Activated CD4-positive, alpha-beta T cell treated with anti-CD3 and anti-CD28 coated beads, Interleukin-2, amount 50 U/mL, for 4 hours (primary cell): ENCODE measurements at regions not wholly inside any gene's neighbourhood (a gene's known extent, or its start where the extent isn't known, plus 50 kb on each side); places are given as distances from the start of the nearest gene placed in this dataset.
"Not testable (repeated sequence)": the region's sequence is repeated elsewhere in the genome, so short reads cannot be mapped to it uniquely, and the experiment has no call there.

Experiments used
- DNase-seq, 2 experiments: peaks; one replicate each; pipeline ENCODE4 v3.0.0-alpha.2; 2020

DNA sequence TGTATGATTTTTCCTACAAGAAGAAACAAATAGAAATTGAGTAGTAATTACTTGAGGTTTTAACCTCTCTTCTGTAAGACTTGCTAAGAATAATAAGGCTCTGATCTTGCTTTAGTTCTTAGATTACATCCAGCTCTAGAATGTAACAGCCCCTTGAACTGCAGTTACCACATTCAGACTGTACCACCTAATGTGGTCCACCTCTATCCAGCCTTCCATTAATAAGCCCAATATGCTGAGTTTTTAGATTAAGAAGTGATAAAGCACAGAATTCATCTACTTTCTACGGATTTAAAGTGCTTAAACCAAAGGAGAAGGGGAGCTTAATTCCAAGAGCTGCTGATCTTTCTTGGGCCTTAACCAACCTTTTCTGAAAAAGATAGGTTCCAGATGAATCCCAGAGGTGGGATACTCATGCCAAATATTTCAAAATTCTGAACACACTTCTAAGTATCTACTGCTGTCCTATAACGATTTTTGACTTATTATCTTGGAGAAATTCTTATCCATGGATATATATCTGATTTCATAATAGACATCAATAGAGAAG, 131.5 kb downstream of the ZNF608 start:
- no peak for DNase-seq

- no peak for DNase-seq
Observed at GRCh38 chr5:124614105-124614504, 132.3 kb downstream of the ZNF608 start.

DNA sequence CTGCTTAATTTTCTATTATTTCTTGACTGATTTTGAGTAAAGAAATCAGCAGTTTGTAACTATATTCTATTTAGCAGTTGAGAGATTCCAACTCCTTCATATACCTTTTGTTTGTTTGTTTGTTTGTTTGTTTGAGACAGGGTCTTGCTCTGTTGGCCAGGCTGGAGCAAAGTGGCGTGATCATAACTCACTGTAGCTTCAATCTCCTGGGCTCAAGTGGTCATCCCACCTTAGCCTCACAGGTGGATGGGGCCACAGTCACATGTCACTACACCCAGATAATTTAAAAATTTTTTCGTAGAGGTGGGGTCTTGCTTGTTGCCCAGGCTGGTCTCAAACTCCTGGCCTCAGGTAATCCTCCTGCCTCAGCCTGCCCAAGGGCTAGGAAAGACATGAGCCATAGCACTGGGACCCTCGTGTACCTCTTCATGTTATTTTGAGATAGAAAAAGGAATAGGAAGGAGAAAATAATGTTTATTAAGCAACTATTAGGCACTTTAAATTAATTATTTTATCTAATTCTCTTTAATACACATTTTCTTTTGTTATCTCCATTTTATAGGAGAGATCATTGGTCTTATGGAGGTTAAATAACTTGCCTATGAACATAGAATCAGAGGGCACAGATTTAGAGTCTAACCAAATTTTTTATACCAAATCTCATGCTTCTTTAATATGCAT, 133.0 kb downstream of the ZNF608 start:
- no peak for DNase-seq

DNA sequence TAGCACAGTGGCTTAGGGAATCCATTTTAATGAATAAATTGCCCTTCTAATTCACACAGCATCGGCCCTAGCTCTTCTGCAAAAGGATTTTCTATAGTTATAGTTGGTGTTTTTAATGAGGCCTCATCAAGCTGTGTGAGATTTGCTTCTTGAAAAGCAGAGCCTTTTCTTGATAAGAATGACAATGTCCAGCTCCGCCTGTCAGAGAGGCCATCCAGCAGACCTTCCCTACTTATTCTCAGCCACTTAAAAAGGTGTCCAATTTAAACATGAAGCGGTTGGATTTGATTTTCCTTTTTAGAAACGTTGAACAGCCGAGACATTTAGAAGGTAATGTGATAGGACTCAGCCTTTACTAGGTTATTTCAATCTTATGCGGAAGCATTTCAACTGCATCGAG, 134.4 kb downstream of the ZNF608 start:
- no peak for DNase-seq

DNA sequence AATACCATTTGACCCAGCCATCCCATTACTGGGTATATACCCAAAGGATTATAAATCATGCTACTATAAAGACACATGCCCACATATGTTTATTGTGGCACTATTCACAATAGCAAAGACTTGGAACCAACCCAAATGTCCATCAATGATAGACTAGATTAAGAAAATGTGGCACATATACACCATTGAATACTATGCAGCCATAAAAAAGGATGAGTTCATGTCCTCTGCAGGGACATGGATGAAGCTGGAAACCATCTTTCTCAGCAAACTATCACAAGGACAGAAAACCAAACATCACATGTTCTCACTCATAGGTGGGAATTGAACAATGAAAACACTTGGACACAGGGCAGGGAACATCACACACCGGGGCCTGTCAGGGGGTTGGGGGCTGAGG, 135.2 kb downstream of the ZNF608 start:
- DNase-seq: not testable (repeated sequence)

DNA sequence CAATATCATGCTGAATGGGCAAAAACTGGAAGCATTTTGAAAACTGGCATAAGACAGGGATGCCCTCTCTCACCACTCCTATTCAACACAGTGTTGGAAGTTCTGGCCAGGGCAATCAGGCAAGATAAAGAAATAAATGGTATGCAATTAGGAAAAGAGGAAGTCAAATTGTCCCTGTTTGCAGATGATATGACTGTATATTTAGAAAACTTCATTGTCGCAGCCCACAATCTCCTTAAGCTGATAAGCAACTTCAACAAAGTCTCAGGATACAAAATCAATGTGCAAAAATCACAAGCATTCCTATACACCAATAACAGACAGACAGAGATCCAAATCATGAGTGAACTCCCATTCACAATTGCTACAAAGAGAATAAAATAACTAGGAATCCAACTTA, 136.8 kb downstream of the ZNF608 start:
- DNase-seq: not testable (repeated sequence)

DNA sequence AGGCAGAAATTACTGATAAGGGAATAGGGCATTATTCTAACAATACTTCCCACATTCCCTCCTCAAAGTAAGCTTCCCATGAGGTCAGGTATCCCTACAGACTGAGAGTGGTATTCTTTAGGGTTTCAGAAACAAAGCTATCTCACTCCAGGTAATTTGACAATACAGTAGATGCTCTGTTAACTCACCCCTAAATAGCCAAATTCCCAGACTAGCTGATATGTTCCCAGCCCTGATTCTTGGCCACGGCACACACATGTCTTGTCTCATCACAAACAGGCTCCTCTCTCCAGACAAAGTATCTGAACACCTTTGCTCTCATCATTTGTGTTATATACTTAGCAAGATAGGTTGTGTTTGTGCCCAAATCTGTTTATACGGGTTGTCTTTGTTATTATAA, 139.9 kb downstream of the ZNF608 start:
- no peak for DNase-seq

GRCh38 chr5:124606093-124606492, 140.3 kb downstream of the ZNF608 start:
- no peak for DNase-seq

DNA sequence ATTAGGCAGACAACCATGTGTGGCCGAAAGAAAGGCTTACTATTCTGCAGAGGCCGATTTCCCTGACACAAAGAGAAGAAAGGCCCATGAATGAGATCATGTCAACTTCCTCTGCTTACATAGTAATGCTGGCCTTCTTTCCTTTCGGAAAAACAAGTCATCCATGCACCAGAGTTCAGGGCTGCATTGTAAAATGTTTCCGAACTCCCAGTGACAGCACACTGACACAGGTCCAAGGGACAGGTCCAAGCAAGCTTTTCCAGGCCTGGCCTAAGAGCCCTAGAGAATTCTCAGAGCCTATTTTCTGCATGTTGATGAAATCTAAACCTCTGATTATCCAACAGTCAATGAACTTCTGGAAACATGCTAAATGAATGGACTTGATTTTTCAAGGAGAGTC, 140.9 kb downstream of the ZNF608 start:
- DNase-seq: no peak

DNA sequence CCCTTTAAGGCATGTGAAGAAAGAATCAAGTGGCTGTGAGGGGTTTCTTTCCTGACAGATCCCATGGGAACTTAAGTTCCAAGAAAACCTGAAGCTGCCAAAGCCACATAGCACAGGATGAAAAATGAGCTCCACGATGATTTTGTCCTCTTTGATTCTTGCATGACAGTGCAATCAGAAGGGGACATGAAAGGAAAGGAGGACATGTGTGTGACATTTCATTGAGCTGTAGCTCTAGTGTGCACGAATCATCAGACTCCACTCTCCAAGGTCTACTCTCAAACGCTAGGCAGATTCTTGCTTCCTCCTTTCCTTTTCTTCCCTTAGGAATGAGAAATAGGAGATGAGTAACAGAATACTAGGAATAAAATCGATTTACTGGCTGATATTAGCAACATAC, 142.0 kb downstream of the ZNF608 start:
- no peak for DNase-seq

DNA sequence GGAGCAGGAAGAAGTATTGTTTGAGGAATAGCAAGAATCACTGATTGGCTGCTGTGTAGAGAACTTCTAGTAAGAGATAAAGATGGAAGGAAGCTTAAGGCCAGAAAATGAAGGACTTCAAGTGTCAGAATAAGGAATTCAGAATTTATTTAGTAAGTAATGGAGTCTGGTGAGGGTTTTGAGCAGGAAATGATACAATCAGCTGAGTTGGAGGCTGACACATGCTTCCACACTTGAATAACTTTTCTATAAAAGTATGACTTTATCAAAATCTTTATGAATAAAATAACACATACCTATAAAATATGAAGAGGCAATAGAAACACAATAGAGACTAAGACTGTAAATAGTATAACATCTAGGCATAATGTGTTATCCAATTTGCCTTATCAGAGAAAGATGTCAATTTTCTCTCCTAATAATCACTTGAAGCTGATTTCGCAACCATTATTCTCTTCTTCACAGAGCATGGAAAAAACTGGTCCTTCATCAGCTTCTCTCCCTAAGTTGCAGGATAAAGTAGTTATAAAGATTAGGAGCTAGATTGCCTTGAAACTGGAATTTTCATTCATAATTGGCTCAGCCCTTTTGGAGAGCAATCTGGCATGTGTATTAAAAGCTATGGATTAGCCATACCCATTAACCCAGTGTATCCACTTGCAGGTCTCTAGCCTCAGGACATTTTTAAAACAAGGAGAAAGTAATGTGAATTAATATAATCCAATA, 143.4 kb downstream of the ZNF608 start:
- DNase-seq: no peak

GRCh38 chr5:124599028-124599973, 147.1 kb downstream of the ZNF608 start:
- DNase-seq: no peak

DNA sequence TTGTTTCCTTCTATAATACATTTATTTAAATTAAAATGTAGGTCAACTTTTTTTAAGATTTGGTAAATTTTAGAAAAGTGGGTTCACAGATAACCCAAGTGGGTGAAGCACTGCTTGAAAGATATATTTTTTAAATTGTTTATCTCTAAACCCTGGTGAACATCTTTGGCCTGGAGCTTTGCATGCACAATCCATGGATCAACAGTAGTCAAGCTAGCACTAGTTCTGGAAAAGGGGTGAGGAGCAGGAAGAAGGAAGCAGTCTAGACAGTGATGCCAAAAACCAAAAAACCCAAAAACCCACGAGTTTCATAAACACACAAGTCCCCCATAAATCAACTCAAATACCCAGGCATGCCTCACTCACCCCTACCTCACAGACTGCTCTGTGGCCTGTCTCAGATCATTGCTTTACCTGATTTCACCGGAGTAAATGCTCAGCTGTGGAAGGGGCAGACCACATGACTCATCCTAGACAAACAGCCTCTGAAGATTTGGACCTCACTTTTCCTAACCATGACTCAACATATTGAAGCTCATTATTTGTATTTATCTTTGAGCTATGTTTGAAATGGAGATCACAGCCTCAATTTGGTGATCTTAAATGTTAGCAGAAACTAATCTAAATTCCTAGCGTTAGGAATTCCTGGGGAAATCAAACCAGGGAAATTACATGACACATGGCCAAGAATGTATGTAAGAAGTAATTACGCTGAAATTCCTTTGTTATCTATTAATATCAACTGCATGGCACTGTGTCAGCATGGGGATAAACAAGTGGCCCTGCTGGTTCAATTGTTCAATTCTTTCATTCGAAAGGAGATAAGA, 149.6 kb downstream of the ZNF608 start:
- DNase-seq: no peak

DNA sequence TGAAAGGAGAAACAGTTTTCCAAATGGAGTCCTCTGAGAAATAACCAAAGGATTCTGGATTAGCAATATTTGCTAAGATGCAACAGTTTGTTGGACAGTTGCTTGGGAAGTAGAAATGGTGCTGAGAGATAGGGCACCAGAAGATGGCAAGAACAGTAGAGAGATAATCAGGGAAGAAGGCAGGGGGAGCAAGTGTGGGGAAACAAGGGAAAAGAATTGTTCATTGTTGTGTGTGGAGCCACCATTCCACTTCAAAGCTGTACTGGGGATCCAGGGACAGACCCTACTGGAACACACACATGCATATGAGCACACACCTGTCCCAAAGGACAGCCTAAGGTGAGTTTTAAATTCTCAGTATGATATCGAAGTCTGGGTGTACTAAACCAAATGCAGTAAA, 152.5 kb downstream of the ZNF608 start:
- no peak for DNase-seq

DNA sequence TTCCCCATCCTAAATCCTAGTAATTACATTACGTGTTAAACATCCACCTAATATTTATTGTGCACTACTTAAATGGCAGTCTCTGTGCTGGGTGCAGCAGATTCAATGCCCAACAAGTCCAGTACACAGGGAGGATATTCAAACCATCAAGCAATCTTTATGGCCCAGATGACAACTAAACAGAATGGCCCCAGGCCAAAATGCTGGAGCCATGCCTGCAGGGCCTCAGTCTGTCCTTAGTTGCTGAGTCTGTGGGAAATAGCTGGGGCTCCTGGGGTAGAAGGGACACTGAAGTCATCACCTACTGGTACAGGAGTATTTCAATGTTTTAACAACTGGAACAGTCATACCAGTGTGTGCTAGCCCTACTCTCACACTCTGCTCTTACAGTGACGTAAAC, 153.5 kb downstream of the ZNF608 start:
- no peak for DNase-seq

DNA sequence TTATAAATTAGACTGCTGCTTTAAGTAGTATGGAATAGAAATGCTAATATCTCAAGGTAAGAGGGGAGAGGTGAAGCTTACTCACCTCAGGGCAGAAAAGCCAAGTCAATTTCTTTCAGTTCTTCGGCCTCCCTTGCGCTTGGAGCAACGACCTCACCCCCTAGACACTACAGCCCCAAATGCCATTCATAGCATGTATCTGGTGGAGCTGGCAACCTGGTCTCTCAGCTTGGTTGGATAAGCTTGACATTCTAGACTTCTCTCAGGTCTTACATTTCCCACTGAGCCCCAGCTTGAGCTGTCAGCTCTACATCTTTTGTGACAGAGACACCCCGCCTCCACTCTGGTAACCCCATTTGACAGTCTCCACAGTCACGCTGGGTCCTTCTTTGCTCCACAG, 154.9 kb downstream of the ZNF608 start:
- no peak for DNase-seq

DNA sequence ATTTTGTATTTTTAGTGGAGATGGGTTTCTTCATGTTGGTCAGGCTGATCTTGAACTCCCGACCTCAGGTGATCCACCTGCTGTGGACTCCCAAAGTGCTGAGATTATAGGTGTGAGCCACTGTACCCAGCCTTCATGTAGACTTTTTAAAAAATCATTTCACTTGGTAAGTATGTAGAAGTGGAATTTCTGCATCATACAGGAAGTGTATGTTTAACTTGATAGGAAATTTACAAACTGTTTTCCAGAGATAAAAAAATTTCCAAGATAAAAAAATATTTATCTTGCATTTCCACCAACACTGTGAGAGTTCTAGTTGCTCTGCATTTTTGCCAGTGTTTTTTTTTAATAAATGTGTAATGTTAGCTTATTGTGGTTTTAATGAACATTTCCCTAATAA, 155.8 kb downstream of the ZNF608 start:
- no peak for DNase-seq

DNA sequence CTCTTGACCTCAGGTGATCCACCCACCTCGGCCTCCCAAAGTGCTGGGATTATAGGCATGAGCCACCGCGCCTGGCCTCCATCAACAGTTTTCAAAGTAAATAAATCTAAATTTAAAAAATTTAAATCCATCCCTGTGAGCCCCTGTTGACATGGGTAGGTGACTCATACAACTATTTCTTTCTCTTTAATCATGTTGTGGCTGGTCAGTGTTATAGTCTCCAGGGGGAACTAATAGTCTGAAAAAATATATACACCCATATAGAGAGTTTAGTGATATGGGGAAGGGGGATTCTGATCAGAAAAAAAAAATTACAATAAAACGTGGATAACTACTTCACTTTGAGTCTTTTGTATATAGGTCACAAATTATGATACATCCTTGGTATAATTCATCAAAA, 159.2 kb downstream of the ZNF608 start:
- no peak for DNase-seq

GRCh38 chr5:124584991-124585715, 161.3 kb downstream of the ZNF608 start:
- DNase-seq: no peak

- DNase-seq: no peak
Observed at GRCh38 chr5:124583469-124584350, 162.7 kb downstream of the ZNF608 start.

- DNase-seq: no peak
Observed at GRCh38 chr5:124582561-124582840, 163.9 kb downstream of the ZNF608 start.
